AG04449 (cell line): ENCODE measurements at regions not wholly inside any gene's neighbourhood (a gene's known extent, or its start where the extent isn't known, plus 50 kb on each side); places are given as distances from the start of the nearest gene placed in this dataset.
"Not testable (repeated sequence)": the region's sequence is repeated elsewhere in the genome, so short reads cannot be mapped to it uniquely, and the experiment has no call there.

ENCODE experiments used
- CTCF ChIA-PET: fragments of 350-600 bp; formaldehyde crosslinking; extraction: SDS; loops from one replicate; lab custom pipeline; 2021; ENCODE audit warnings: antibody characterized with exemption; lab: Yijun Ruan, JAX
- POLR2A ChIA-PET: fragments of 400-600, 350-600 bp; formaldehyde crosslinking; extraction: SDS; loops from one replicate; lab custom pipeline; 2020; ENCODE audit warnings: antibody characterized with exemption, inconsistent platforms; lab: Yijun Ruan, JAX
- DNase-seq: peaks from one replicate; pipeline ENCODE4 v3.0.0-alpha.2; 2010; ENCODE audit warnings: low read depth, low spot score
- H3K4me3 ChIP-seq: 2 replicates; pipeline ENCODE4 v1.5.1; 2011; ENCODE audit warnings: low read depth, mild to moderate bottlenecking, control low read depth, low read length
- CTCF ChIP-seq: IDR thresholded peaks from one replicate; pipeline ENCODE4 v1.5.1; 2011; ENCODE audit warnings: mild to moderate bottlenecking, moderate library complexity, low read length, control low read depth, inconsistent platforms; ENCODE audit not compliant: insufficient read depth; ENCODE audit errors: missing control alignments

GRCh38 chr12:34303091-34303870, 281.0 kb downstream of the ALG10 start:
- CTCF ChIA-PET = no interaction called here
- no peak for TF ChIP-seq CTCF
- no peak overlapping the region for H3K4me3 ChIP-seq
- POLR2A ChIA-PET = no interaction called here
- DNase-seq = no peak

GRCh38 chr12:34304001-34304400, 281.7 kb downstream of the ALG10 start:
- CTCF ChIA-PET = no interaction called here
- POLR2A ChIA-PET = no interaction called here

GRCh38 chr12:34304546-34304945, 282.2 kb downstream of the ALG10 start:
- no peak for TF ChIP-seq CTCF
- CTCF ChIA-PET = no interaction called here

More at GRCh38 chr12:34304001-34304400, 281.7 kb downstream of the ALG10 start:
- DNase-seq = no peak
- no peak for TF ChIP-seq CTCF
- H3K4me3 ChIP-seq = no peak overlapping the region

GRCh38 chr12:34305176-34305575, 282.9 kb downstream of the ALG10 start:
- POLR2A ChIA-PET = no interaction called here
- no peak for TF ChIP-seq CTCF
- CTCF ChIA-PET = no interaction called here
- no peak overlapping the region for H3K4me3 ChIP-seq
- no peak for DNase-seq

More at GRCh38 chr12:34304546-34304945, 282.2 kb downstream of the ALG10 start:
- no peak overlapping the region for H3K4me3 ChIP-seq
- DNase-seq = no peak
- POLR2A ChIA-PET = no interaction called here

- no peak for DNase-seq
- POLR2A ChIA-PET = no interaction called here
- no peak for TF ChIP-seq CTCF
- CTCF ChIA-PET = no interaction called here
- no peak overlapping the region for H3K4me3 ChIP-seq
Observed at GRCh38 chr12:34306133-34306830, 284.0 kb downstream of the ALG10 start.

- CTCF ChIA-PET, POLR2A ChIA-PET, H3K4me3 ChIP-seq, DNase-seq: not testable (repeated sequence)
Observed at GRCh38 chr12:34309806-34310804, 287.8 kb downstream of the ALG10 start.
